Liver (tissue), 8 donors: ENCODE measurements at regions not wholly inside any gene's neighbourhood (a gene's known extent, or its start where the extent isn't known, plus 50 kb on each side); places are given as distances from the start of the nearest gene placed in this dataset.

Experiments used
- DNase-seq: peaks from one replicate; pipeline ENCODE4 v3.0.0-alpha.2; 2017; ENCODE audit warnings: low spot score
- H3K27ac ChIP-seq, 2 donors: one replicate each; pipeline ENCODE4 v1.7.0; 2013; ENCODE audit warnings: inconsistent platforms in 2 of 2, low read length in 2 of 2, control low read depth in 1 of 2, low read depth in 1 of 2, mild to moderate bottlenecking in 1 of 2
- H3K27me3 ChIP-seq, 4 donors: one replicate each; pipeline versions ENCODE4 v1.6.1 to v1.7.0; 2013; ENCODE audit warnings: low read length in 3 of 4, inconsistent platforms in 1 of 4, mild to moderate bottlenecking in 1 of 4, moderate library complexity in 1 of 4; ENCODE audit not compliant: control insufficient read depth in 4 of 4, insufficient read depth in 4 of 4
- H3K36me3 ChIP-seq, 4 donors: one replicate each; pipeline versions ENCODE4 v1.6.1 to v1.7.0; 2013; ENCODE audit warnings: low read length in 3 of 4, mild to moderate bottlenecking in 3 of 4, low read depth in 1 of 4, moderate library complexity in 1 of 4; ENCODE audit not compliant: control insufficient read depth in 4 of 4, insufficient read depth in 3 of 4
- H3K4me1 ChIP-seq, 4 donors: one replicate each; pipeline versions ENCODE4 v1.6.1 to v1.7.0; 2013; ENCODE audit warnings: low read length in 3 of 4, mild to moderate bottlenecking in 3 of 4, moderate library complexity in 1 of 4; ENCODE audit not compliant: control insufficient read depth in 4 of 4, insufficient read depth in 4 of 4
- H3K4me3 ChIP-seq, 3 donors: one replicate each; pipeline versions ENCODE4 v1.6.1 to v1.7.0; 2013; ENCODE audit warnings: low read length in 3 of 3, control low read depth in 1 of 3, low read depth in 1 of 3, mild to moderate bottlenecking in 1 of 3
- H3K9ac ChIP-seq, 2 donors: one replicate each; pipeline ENCODE4 v1.7.0; 2013; ENCODE audit warnings: low read length in 2 of 2, mild to moderate bottlenecking in 2 of 2, moderate library complexity in 2 of 2, control low read depth in 1 of 2, low read depth in 1 of 2
- H3K9me3 ChIP-seq, 4 donors: one replicate each; pipeline versions ENCODE4 v1.6.1 to v1.7.0; 2013; ENCODE audit warnings: low read length in 3 of 4; ENCODE audit not compliant: control insufficient read depth in 4 of 4
- ATF3 ChIP-seq: IDR thresholded peaks from 2 replicates; pipeline ENCODE4 v1.6.1; 2016; ENCODE audit warnings: antibody characterized with exemption
- CTCF ChIP-seq: fragments of 150-350 bp; IDR thresholded peaks from 2 replicates; pipeline ENCODE4 v1.5.1; 2017; ENCODE audit warnings: improper control_type of control experiment, low read depth, low read length; ENCODE audit not compliant: missing input control
- EGR1 ChIP-seq, 2 donors: IDR thresholded peaks; 2 replicates each; pipeline ENCODE4 v1.6.1; 2016 to 2018; ENCODE audit warnings: antibody characterized with exemption in 2 of 2, low read depth in 2 of 2
- FOXA1 ChIP-seq: IDR thresholded peaks from 2 replicates; pipeline ENCODE4 v1.6.1; 2016; ENCODE audit warnings: antibody characterized with exemption
- FOXA2 ChIP-seq: IDR thresholded peaks from 2 replicates; pipeline ENCODE4 v1.6.1; 2016; ENCODE audit warnings: antibody characterized with exemption
- GABPA ChIP-seq, 2 donors: IDR thresholded peaks in 1 of 2; conservative IDR thresholded peaks in 1 of 2; 2 replicates each; pipeline ENCODE4 v1.6.1; 2016; ENCODE audit warnings: antibody characterized with exemption in 2 of 2, mild to moderate bottlenecking in 1 of 2, moderate library complexity in 1 of 2
- HNF4A ChIP-seq, 2 donors: conservative IDR thresholded peaks; 2 replicates each; pipeline ENCODE4 v1.6.1; 2016; ENCODE audit warnings: antibody characterized with exemption in 2 of 2, mild to moderate bottlenecking in 2 of 2
- HNF4G ChIP-seq: IDR thresholded peaks from 2 replicates; pipeline ENCODE4 v1.6.1; 2016; ENCODE audit warnings: antibody characterized with exemption
- JUND ChIP-seq, 2 donors: IDR thresholded peaks; 2 replicates each; pipeline ENCODE4 v1.6.1; 2016; ENCODE audit warnings: antibody characterized with exemption in 2 of 2
- NR2F2 ChIP-seq: IDR thresholded peaks from 2 replicates; pipeline ENCODE4 v1.6.1; 2016; ENCODE audit warnings: antibody characterized with exemption
- RAD21 ChIP-seq, 2 donors: IDR thresholded peaks; 2 replicates each; pipeline ENCODE4 v1.6.1; 2016; ENCODE audit warnings: antibody characterized with exemption in 2 of 2, mild to moderate bottlenecking in 2 of 2
- RXRA ChIP-seq, 2 donors: IDR thresholded peaks; 2 replicates each; pipeline ENCODE4 v1.6.1; 2017 to 2018; ENCODE audit warnings: antibody characterized with exemption in 2 of 2, mild to moderate bottlenecking in 1 of 2
- SP1 ChIP-seq: IDR thresholded peaks from 2 replicates; pipeline ENCODE4 v1.6.1; 2018; ENCODE audit warnings: antibody characterized with exemption, mild to moderate bottlenecking
- TAF1 ChIP-seq: conservative IDR thresholded peaks from 2 replicates; pipeline ENCODE4 v1.6.1; 2016; ENCODE audit warnings: antibody characterized with exemption, mild to moderate bottlenecking
- YY1 ChIP-seq: IDR thresholded peaks from 2 replicates; pipeline ENCODE4 v1.6.1; 2016; ENCODE audit warnings: antibody characterized with exemption, mild to moderate bottlenecking
- WGBS: extraction: QIAGEN DNeasy Blood & Tissue Kit; methylation state at CpG from one replicate; pipeline ENCODE4 v1.1.7; 2013; 5-methylcytosine and 5-hydroxymethylcytosine counted together
- TF ChIP-seq, protein P1 (sequence below): IDR thresholded peaks from 2 replicates; pipeline ENCODE4 v1.6.1; 2016; ENCODE audit warnings: antibody characterized with exemption, mild to moderate bottlenecking
- TF ChIP-seq, protein P2 (sequence below): IDR thresholded peaks from 2 replicates; pipeline ENCODE4 v1.6.1; 2016; ENCODE audit warnings: antibody characterized with exemption
- TF ChIP-seq, protein P3 (sequence below): IDR thresholded peaks from 2 replicates; pipeline ENCODE4 v1.6.1; 2016; ENCODE audit warnings: antibody characterized with exemption
- donor health status: healthy.
- donor health status: healthy.
- donor health status: healthy.
- donor health status: healthy.
- donor health status: healthy.

- Histone ChIP-seq H3K9ac (no peak overlapping the region), H3K4me1 (no peaks in the 10 kb centered on the region), H3K4me3 (no peak overlapping the region), H3K27ac (no peak overlapping the region), H3K36me3 (no peaks in the 10 kb centered on the region), H3K9me3 (peaks cover 0 to 2% (median 0%) of the 10 kb centered on the region in 4 donors), H3K27me3 (no peaks in the 10 kb centered on the region)
- no peak for DNase-seq
- TF ChIP-seq JUND (IDR thresholded peaks at IDR 0.05) = no peak
- no peak for TF ChIP-seq YY1
- no peak for TF ChIP-seq SP1
- no peak for TF ChIP-seq ATF3
- no peak for TF ChIP-seq EGR1 (IDR thresholded peaks at IDR 0.05; ENCODE audit: low read depth in 2 of 2)
- TF ChIP-seq, protein P1, sequence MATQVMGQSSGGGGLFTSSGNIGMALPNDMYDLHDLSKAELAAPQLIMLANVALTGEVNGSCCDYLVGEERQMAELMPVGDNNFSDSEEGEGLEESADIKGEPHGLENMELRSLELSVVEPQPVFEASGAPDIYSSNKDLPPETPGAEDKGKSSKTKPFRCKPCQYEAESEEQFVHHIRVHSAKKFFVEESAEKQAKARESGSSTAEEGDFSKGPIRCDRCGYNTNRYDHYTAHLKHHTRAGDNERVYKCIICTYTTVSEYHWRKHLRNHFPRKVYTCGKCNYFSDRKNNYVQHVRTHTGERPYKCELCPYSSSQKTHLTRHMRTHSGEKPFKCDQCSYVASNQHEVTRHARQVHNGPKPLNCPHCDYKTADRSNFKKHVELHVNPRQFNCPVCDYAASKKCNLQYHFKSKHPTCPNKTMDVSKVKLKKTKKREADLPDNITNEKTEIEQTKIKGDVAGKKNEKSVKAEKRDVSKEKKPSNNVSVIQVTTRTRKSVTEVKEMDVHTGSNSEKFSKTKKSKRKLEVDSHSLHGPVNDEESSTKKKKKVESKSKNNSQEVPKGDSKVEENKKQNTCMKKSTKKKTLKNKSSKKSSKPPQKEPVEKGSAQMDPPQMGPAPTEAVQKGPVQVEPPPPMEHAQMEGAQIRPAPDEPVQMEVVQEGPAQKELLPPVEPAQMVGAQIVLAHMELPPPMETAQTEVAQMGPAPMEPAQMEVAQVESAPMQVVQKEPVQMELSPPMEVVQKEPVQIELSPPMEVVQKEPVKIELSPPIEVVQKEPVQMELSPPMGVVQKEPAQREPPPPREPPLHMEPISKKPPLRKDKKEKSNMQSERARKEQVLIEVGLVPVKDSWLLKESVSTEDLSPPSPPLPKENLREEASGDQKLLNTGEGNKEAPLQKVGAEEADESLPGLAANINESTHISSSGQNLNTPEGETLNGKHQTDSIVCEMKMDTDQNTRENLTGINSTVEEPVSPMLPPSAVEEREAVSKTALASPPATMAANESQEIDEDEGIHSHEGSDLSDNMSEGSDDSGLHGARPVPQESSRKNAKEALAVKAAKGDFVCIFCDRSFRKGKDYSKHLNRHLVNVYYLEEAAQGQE = no peak
- TF ChIP-seq, protein P2, sequence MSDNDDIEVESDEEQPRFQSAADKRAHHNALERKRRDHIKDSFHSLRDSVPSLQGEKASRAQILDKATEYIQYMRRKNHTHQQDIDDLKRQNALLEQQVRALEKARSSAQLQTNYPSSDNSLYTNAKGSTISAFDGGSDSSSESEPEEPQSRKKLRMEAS = no peak
- TF ChIP-seq GABPA (IDR thresholded peaks at IDR 0.05 in 1 of 2, conservative IDR thresholded peaks at IDR 0.05 in 1 of 2) = no peak
- WGBS = 87% methylated on average over 5 of the region's 5 CpGs
These were observed 79.0 kb downstream of the LBH start for GRCh38 chr2:30310371-30310770.

- Histone ChIP-seq H3K4me1 (no peaks in the 10 kb centered on the region), H3K36me3 (no peaks in the 10 kb centered on the region), H3K27me3 (no peaks in the 10 kb centered on the region), H3K9me3 (peaks cover 0 to 2% (median 0%) of the 10 kb centered on the region in 4 donors), H3K4me3 (no peak overlapping the region), H3K9ac (no peak overlapping the region), H3K27ac (no peak overlapping the region)
- 84% methylated on average over 5 of the region's 5 CpGs for WGBS
- DNase-seq = no peak
- TF ChIP-seq HNF4A (conservative IDR thresholded peaks at IDR 0.05) (no peak), HNF4G (no peak), RXRA (IDR thresholded peaks at IDR 0.05) (no peak), FOXA1 (no peak), YY1 (no peak), ATF3 (no peak), GABPA (IDR thresholded peaks at IDR 0.05 in 1 of 2, conservative IDR thresholded peaks at IDR 0.05 in 1 of 2) (no peak), SP1 (no peak), CTCF (no peak), JUND (IDR thresholded peaks at IDR 0.05) (no peak), RAD21 (IDR thresholded peaks at IDR 0.05) (no peak), FOXA2 (no peak), NR2F2 (no peak), TAF1 (no peak), EGR1 (IDR thresholded peaks at IDR 0.05; ENCODE audit: low read depth in 2 of 2) (no peak)
- TF ChIP-seq, protein P1 = no peak
- TF ChIP-seq, protein P2 = no peak
- TF ChIP-seq, protein P3, sequence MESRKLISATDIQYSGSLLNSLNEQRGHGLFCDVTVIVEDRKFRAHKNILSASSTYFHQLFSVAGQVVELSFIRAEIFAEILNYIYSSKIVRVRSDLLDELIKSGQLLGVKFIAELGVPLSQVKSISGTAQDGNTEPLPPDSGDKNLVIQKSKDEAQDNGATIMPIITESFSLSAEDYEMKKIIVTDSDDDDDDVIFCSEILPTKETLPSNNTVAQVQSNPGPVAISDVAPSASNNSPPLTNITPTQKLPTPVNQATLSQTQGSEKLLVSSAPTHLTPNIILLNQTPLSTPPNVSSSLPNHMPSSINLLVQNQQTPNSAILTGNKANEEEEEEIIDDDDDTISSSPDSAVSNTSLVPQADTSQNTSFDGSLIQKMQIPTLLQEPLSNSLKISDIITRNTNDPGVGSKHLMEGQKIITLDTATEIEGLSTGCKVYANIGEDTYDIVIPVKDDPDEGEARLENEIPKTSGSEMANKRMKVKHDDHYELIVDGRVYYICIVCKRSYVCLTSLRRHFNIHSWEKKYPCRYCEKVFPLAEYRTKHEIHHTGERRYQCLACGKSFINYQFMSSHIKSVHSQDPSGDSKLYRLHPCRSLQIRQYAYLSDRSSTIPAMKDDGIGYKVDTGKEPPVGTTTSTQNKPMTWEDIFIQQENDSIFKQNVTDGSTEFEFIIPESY = no peak
These were observed 79.6 kb downstream of the LBH start for GRCh38 chr2:30310955-30311354.
